ENCODE measurements at regions not wholly inside any gene's neighbourhood (a gene's known extent, or its start where the extent isn't known, plus 50 kb on each side); places are given as distances from the start of the nearest gene placed in this dataset.
"Not testable (repeated sequence)": the region's sequence is repeated elsewhere in the genome, so short reads cannot be mapped to it uniquely, and the experiment has no call there.

- no peak for DNase-seq
Measured at GRCh38 chr19:30692879-30693503, 320.8 kb downstream of the ZNF536 start.

- DNase-seq = no peak
Measured at GRCh38 chr19:30692181-30692811, 320.1 kb downstream of the ZNF536 start.

GRCh38 chr19:30691819-30692166 is 319.6 kb downstream of the ZNF536 start:
- no peak for DNase-seq

GRCh38 chr19:30690935-30691818 is 319.0 kb downstream of the ZNF536 start:
- DNase-seq = no peak

GRCh38 chr19:30690525-30690924 is 318.3 kb downstream of the ZNF536 start:
- no peak for DNase-seq

GRCh38 chr19:30689474-30689873 is 317.3 kb downstream of the ZNF536 start:
- no peak for DNase-seq

- DNase-seq = no peak
Measured at GRCh38 chr19:30688696-30689095, 316.5 kb downstream of the ZNF536 start.

- DNase-seq = no peak
Measured at GRCh38 chr19:30686826-30687566, 314.8 kb downstream of the ZNF536 start.

GRCh38 chr19:30686176-30686820 is 314.1 kb downstream of the ZNF536 start:
- DNase-seq = no peak

- DNase-seq = no peak
Measured at GRCh38 chr19:30685426-30686000, 313.3 kb downstream of the ZNF536 start.

GRCh38 chr19:30684613-30685012 is 312.4 kb downstream of the ZNF536 start:
- DNase-seq = no peak

- peak; percentile 24 to 51 for DNase-seq
Measured at GRCh38 chr19:30682999-30683536, 310.9 kb downstream of the ZNF536 start.

- DNase-seq = no peak
Measured at GRCh38 chr19:30682146-30682998, 310.2 kb downstream of the ZNF536 start.

- no peak for DNase-seq
Measured at GRCh38 chr19:30681162-30682100, 309.2 kb downstream of the ZNF536 start.

- not testable (repeated sequence) for DNase-seq
Measured at GRCh38 chr19:30680399-30680798, 308.2 kb downstream of the ZNF536 start.

- DNase-seq = no peak
Measured at GRCh38 chr19:30679789-30680188, 307.6 kb downstream of the ZNF536 start.

- DNase-seq = no peak
Measured at GRCh38 chr19:30679153-30679702, 307.0 kb downstream of the ZNF536 start.

- no peak for DNase-seq
Measured at GRCh38 chr19:30678168-30678567, 306.0 kb downstream of the ZNF536 start.

- no peak for DNase-seq
Measured at GRCh38 chr19:30677702-30678101, 305.5 kb downstream of the ZNF536 start.
